ENCODE measurements at regions not wholly inside any gene's neighbourhood (a gene's known extent, or its start where the extent isn't known, plus 50 kb on each side); places are given as distances from the start of the nearest gene placed in this dataset.

- no peak for DNase-seq
These were observed 101.1 kb downstream of the UBIAD1 start for GRCh38 chr1:11373895-11374747.

GRCh38 chr1:11374748-11375110, 101.7 kb downstream of the UBIAD1 start:
- no peak for DNase-seq

- no peak for DNase-seq
These were observed 101.9 kb upstream of the DISP3 start for GRCh38 chr1:11377001-11377583.

GRCh38 chr1:11377954-11378353, 101.0 kb upstream of the DISP3 start:
- no peak for DNase-seq

- DNase-seq = no peak
These were observed 99.1 kb upstream of the DISP3 start for GRCh38 chr1:11379851-11380250.

GRCh38 chr1:11380500-11380899, 98.5 kb upstream of the DISP3 start:
- DNase-seq = no peak

GRCh38 chr1:11383553-11384169, 95.3 kb upstream of the DISP3 start:
- DNase-seq = no peak

- DNase-seq = no peak
These were observed 94.8 kb upstream of the DISP3 start for GRCh38 chr1:11384170-11384554.

- DNase-seq = no peak
These were observed 91.1 kb upstream of the DISP3 start for GRCh38 chr1:11387829-11388228.

- DNase-seq = no peak
These were observed 90.3 kb upstream of the DISP3 start for GRCh38 chr1:11388617-11389016.

- no peak for DNase-seq
These were observed 87.6 kb upstream of the DISP3 start for GRCh38 chr1:11391327-11391726.

- DNase-seq = no peak
These were observed 87.1 kb upstream of the DISP3 start for GRCh38 chr1:11391886-11392285.

GRCh38 chr1:11394592-11395245, 84.2 kb upstream of the DISP3 start:
- no peak for DNase-seq

- DNase-seq = no peak
These were observed 83.3 kb upstream of the DISP3 start for GRCh38 chr1:11395616-11396015.

- DNase-seq = no peak
These were observed 81.6 kb upstream of the DISP3 start for GRCh38 chr1:11397151-11397901.

GRCh38 chr1:11399250-11399649, 79.7 kb upstream of the DISP3 start:
- no peak for DNase-seq

- DNase-seq = no peak
These were observed 78.8 kb upstream of the DISP3 start for GRCh38 chr1:11400155-11400554.

GRCh38 chr1:11400567-11400966, 78.4 kb upstream of the DISP3 start:
- no peak for DNase-seq

GRCh38 chr1:11406845-11407244, 72.1 kb upstream of the DISP3 start:
- DNase-seq = no peak

GRCh38 chr1:11407301-11407994, 71.5 kb upstream of the DISP3 start:
- no peak for DNase-seq

GRCh38 chr1:11412141-11412540, 66.8 kb upstream of the DISP3 start:
- DNase-seq = no peak

GRCh38 chr1:11413986-11414391, 65.0 kb upstream of the DISP3 start:
- DNase-seq = no peak
